ENCODE measurements at regions not wholly inside any gene's neighbourhood (a gene's known extent, or its start where the extent isn't known, plus 50 kb on each side); places are given as distances from the start of the nearest gene placed in this dataset.

GRCh38 chr7:32263611-32264010, 193.4 kb upstream of the PDE1C start:
- Histone ChIP-seq H3K79me2 (ENCODE audit: control insufficient read depth, low read length) (no peaks in the 10 kb centered on the region), H3K9me2 (replicated peaks; ENCODE audit: control insufficient read depth, low read length) (no peaks in the 10 kb centered on the region), H3K4me1 (ENCODE audit: control insufficient read depth, low read length) (no peaks in the 10 kb centered on the region), H3F3A (ENCODE audit: control insufficient read depth, insufficient read depth) (no peaks in the 10 kb centered on the region), H4K20me1 (ENCODE audit: control insufficient read depth, insufficient read depth, low read depth, low read length) (no peaks in the 10 kb centered on the region), H3K27ac (ENCODE audit: low read depth, low read length) (no peak overlapping the region), H3K4me2 (ENCODE audit: low read length) (no peak overlapping the region), H3K4me3 (ENCODE audit: low read length) (no peak overlapping the region), H3K27me3 (ENCODE audit: control insufficient read depth, low read length) (no peaks in the 10 kb centered on the region), H3K36me3 (ENCODE audit: control insufficient read depth, low read length) (no peaks in the 10 kb centered on the region), H3K9me3 (ENCODE audit: control insufficient read depth, insufficient read depth, low read length) (no peaks in the 10 kb centered on the region; the same call in 1 of the 2 replicates)
- TF ChIP-seq EZH2phosphoT487 (IDR thresholded peaks at IDR 0.05; ENCODE audit: borderline replicate concordance, low read length) = no peak
- TF ChIP-seq CTCF (IDR thresholded peaks at IDR 0.05; ENCODE audit: low read depth, low read length, poor library complexity, severe bottlenecking) = no peak

- H3K27ac ChIP-seq (ENCODE audit: low read depth, low read length) = no peak overlapping the region
- H3K79me2 ChIP-seq (ENCODE audit: control insufficient read depth, low read length) = no peaks in the 10 kb centered on the region
- no peak overlapping the region for H3K4me3 ChIP-seq (ENCODE audit: low read length)
- H3K4me2 ChIP-seq (ENCODE audit: low read length) = no peak overlapping the region
- TF ChIP-seq EZH2phosphoT487 (IDR thresholded peaks at IDR 0.05; ENCODE audit: borderline replicate concordance, low read length) (no peak), CTCF (IDR thresholded peaks at IDR 0.05; ENCODE audit: low read depth, low read length, poor library complexity, severe bottlenecking) (no peak)
- H3K27me3 ChIP-seq (ENCODE audit: control insufficient read depth, low read length) = no peaks in the 10 kb centered on the region
- H3F3A ChIP-seq (ENCODE audit: control insufficient read depth, insufficient read depth) = no peaks in the 10 kb centered on the region
- H4K20me1 ChIP-seq (ENCODE audit: control insufficient read depth, insufficient read depth, low read depth, low read length) = no peaks in the 10 kb centered on the region
- H3K36me3 ChIP-seq (ENCODE audit: control insufficient read depth, low read length) = no peaks in the 10 kb centered on the region
- H3K4me1 ChIP-seq (ENCODE audit: control insufficient read depth, low read length) = no peaks in the 10 kb centered on the region
- H3K9me3 ChIP-seq (ENCODE audit: control insufficient read depth, insufficient read depth, low read length) = no peaks in the 10 kb centered on the region; the same call in 1 of the 2 replicates
- no peaks in the 10 kb centered on the region for H3K9me2 ChIP-seq (replicated peaks; ENCODE audit: control insufficient read depth, low read length)
These were observed 192.1 kb upstream of the PDE1C start for GRCh38 chr7:32262315-32262714.

GRCh38 chr7:32259931-32260596, 189.9 kb upstream of the PDE1C start:
- Histone ChIP-seq H3K27me3 (ENCODE audit: control insufficient read depth, low read length) (no peaks in the 10 kb centered on the region), H3K36me3 (ENCODE audit: control insufficient read depth, low read length) (no peaks in the 10 kb centered on the region), H3K79me2 (ENCODE audit: control insufficient read depth, low read length) (no peaks in the 10 kb centered on the region), H3K4me1 (ENCODE audit: control insufficient read depth, low read length) (no peaks in the 10 kb centered on the region), H3K27ac (ENCODE audit: low read depth, low read length) (no peak overlapping the region), H3K9me3 (ENCODE audit: control insufficient read depth, insufficient read depth, low read length) (no peaks in the 10 kb centered on the region), H4K20me1 (ENCODE audit: control insufficient read depth, insufficient read depth, low read depth, low read length) (no peaks in the 10 kb centered on the region), H3K4me2 (ENCODE audit: low read length) (no peak overlapping the region), H3F3A (ENCODE audit: control insufficient read depth, insufficient read depth) (no peaks in the 10 kb centered on the region), H3K9me2 (replicated peaks; ENCODE audit: control insufficient read depth, low read length) (no peaks in the 10 kb centered on the region), H3K4me3 (ENCODE audit: low read length) (no peak overlapping the region)
- TF ChIP-seq CTCF (IDR thresholded peaks at IDR 0.05; ENCODE audit: low read depth, low read length, poor library complexity, severe bottlenecking) (no peak), EZH2phosphoT487 (IDR thresholded peaks at IDR 0.05; ENCODE audit: borderline replicate concordance, low read length) (no peak)

All from DOHH2 (cell line).